ELF-1 (cell line): ENCODE measurements at regions not wholly inside any gene's neighbourhood (a gene's known extent, or its start where the extent isn't known, plus 50 kb on each side); places are given as distances from the start of the nearest gene placed in this dataset.
A peak's percentile ranks its signal among the peaks of the same experiment; 100 is the strongest.
"Not testable (repeated sequence)": the region's sequence is repeated elsewhere in the genome, so short reads cannot be mapped to it uniquely, and the experiment has no call there.

Experiments
- DNase-seq: peaks from one replicate; pipeline ENCODE4 v3.0.0-alpha.2; 2016; ENCODE audit warnings: low read depth, low spot score

DNA sequence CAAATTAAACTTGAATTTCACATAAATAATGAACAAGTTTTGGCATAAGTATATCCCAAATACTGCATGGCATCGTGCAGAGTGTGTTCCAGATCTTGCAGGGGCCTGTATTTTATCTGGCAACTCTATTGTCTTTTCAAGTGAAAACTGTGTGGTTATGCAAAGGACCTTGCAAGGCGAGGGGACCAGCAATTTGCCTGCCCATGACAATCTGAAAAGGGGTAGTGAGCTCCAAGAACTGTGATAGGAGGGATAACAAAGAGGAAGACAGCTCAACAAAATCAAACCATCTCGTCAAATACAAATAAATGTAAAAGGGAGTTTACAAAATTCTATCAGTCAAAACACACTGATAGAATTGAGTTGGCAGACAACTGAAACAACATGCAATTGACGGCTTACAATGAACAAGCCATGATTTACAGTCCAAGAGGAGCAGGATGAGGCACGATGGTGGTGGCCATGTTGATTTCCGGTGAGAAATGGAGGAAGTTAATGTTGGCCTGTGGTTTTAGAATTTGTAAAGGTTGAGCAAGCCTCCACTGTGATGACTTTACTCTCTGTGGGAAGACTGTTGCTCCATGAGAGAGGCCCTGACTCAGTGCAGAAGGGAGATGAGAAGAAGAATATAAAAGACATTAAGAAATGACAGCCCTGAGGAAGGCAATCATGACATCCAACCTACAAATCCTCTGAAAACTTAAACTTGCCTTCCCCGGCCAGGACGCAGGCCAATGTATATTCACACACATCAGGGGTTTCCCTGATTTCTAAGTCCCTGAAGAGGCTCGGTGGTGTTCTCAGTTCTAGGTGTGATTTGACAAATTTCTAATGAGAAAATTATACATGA, 132.2 kb downstream of the ADSS2 start:
- no peak for DNase-seq

DNA sequence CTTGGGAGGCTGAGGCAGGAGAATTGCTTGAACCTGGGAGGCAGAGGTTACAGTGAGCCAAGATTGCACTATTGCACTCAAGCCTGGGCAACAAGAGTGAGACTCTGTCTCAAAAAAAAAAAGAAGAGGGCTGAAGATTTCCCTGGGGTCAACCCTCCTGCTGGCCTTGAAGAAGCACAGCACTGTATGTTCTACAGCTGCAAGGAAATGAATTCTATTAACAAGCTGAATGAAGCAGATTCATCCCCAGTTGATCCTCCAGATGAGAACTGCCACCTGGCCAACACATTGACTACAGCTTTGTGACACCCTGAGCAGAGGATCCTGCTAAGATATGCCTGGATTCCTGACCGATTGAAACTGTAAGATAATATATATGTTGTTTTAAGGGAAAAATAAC, 129.5 kb downstream of the ADSS2 start:
- no peak for DNase-seq

DNA sequence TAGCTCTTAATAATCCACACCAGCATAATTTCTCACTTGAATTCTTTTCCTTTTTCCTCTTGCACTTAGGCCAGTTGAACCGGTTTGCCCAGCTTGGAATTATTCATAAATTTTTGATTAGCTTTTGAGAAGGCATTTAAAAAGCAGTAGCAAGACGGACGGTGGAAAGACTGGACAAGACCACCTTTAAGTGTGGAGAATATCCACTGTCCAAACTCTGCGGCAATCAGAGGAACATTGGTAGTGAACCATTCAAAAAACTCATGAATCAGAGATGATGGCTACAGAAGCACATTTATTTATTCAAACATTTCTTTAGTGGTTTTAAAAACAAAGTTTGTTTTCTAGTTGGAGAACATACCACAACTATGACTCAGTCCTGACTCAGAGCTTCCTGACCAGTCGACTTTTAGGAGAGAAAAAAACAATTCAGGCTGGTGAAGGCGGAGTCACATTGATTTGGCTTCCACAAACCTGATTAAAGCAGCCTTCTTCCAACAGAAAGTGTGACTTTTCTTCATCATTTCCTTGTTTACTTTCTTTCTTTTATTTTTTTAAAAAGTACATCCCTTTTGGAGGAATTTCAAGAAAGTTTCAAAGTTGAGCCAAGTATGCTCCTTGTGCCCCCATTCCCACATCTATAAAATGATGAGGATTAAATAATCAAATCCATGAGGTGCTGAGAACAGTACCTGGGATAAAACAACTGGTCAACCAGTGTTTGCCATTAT, 128.8 kb downstream of the ADSS2 start:
- DNase-seq, result peak; percentile 58

DNA sequence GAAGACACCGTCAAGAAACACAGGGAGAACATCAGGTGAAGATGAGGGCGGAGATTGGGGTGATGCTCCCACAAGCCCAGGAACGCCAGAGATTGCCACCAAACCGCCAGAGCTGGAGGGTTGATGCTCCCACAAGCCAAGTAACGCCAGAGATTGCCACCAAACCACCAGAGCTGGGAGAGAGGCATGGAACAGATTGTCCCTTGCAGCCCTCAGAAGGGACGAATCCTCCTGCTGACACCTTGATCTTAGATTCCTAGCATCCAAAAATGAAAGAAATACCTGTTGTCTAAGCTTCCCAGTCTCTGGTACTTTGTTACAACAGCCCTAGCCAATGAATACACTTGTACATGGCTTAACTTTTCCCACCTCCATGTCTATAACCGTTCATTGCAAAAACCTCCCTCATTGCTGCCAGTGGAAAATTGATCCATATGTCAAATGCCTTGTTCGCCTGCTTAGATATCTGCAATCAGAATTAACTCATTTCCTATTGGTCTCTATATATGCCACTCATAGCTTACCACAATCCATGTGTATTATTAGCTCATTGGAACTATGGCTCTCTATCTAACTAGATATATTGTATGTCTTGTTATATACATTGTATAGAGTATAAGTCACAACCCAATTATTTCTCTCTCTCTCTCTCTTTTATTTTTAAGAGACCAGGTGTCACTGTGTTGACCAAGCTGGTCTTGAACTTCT, 127.4 kb downstream of the ADSS2 start:
- no peak for DNase-seq

DNA sequence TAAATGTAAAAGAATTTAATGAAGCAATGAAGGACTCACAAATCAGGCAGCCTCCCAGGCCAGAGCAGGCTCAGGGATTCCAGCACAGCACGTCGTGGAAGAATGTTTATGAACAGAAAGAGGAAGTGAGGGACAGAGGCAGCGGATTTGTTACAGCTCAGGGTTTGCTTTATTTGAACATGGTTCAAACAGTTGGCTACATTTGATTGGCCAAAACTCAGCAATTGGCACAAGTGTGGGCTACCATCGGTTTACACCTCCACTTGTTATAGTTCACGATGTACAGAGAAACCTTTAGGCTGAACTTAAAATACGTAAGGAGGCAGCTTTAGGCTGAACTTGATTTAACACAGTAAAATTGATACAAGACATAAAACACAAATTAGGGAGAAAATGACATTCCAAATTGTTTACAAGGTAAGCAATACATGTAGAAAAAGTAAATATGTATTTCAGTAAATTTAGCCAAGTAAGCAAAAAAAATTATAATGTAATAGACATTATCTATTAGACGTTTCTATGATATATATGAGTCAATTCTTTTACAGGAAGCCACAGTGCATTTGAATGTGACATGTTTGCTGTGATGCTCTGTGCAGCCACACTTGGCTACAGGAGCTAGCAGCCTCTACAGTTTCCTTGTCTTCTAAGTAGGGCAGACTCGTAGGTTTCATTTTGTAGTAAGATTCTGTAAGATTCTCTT, 126.5 kb downstream of the ADSS2 start:
- no peak for DNase-seq

DNA sequence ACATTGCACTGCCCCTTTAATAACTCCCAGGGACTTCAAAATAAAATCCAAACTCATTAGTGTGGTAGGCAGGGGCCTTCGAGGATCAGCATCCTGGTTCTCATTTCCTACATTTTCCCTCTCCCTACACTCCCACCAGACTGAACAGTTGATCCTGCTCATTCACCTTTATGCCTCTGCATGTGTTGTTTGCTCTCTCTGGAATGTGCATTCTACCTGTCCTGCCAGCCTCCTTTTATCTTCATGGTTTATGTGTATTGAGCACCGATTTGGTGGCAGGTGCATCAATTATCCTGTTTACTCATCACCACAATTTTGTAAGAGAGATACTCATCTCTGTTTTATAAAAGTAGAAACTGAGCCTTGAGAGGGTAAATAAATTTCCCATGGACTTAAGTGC, 125.0 kb downstream of the ADSS2 start:
- DNase-seq, result no peak

DNA sequence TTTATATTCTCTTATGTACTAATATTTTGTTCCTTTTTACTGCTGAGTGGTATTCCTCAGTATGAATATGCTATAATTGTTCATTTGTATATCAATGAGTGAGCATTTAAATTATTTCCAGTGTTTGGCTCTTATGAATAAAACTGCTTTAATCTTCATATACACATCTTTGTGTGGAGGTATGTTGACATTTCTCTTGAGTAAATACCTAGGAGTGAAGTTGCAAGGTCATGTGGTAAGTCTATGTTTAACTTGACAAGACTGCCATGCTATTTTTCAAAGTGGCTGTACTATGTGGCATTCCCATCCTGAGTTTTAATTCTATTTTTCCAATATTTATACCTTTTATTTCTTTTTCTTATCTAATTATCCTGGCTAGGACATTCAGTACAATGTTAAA, 124.2 kb downstream of the ADSS2 start:
- DNase-seq, result no peak

DNA sequence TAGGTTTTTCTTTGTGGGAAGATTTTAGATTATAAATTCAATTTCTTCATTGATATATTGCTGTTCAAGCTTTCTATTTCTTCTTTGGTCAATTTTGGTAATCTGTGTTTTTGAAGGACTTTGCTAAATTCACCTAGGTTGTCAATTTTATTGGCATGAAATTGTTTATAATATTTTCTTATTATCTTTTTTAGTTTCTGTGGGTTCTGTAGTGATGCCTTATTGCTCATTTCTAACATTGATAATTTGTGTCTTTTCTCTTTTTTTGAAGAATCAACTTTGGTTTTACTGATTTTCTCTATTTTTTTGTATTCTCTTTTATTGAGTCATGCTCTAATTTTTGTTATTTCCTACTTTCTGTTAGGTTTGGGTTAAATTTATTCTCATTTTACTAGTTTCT, 123.2 kb downstream of the ADSS2 start:
- DNase-seq, result no peak

DNA sequence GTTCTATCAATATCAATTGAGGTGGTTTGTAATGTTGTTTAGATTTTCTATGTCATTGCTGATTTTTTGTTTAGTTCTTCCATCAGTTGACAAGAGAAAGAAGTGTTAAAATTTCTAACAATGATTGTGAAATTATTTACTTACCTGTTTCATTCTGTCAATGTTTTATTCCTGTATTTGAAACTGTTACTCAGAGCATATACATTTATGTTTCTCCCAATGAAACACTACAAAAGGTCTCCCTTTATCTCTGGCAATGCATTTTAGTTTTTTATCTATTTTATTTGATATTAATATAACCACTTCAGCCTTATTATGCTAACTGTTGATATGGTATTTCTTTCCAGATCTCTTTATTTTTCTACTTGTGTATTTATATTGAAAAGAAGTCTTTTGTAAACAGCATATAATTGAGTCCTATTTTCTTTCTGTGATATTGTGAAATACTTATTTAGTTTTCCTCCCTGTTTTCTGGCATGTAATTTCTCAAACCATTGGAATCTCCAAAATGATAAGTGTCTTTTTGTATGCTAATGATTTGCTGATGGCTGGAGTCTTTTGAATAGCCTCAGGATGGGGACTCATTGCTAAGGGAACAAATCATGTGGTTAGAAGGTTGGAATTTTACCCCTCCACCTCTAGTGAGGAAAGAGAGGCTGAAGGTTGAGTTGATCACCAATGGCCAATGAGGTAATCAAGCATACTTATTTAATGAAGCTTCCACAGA, 122.0 kb downstream of the ADSS2 start:
- DNase-seq, result no peak

DNA sequence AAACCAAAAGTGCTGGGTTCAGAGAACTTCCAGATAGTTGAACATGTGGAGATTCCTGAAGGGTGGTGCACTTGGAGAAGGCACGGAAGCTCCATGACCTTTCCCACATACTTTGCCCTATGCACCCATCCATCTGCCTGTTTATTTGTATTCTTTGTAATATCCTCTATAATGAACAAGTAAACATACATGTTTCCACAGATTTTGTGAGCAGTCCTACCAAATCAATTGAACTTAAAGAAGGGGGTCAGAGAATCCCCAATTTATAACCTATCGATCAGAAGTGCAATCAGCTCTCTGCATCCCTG, 121.4 kb downstream of the ADSS2 start:
- DNase-seq, result no peak

DNA sequence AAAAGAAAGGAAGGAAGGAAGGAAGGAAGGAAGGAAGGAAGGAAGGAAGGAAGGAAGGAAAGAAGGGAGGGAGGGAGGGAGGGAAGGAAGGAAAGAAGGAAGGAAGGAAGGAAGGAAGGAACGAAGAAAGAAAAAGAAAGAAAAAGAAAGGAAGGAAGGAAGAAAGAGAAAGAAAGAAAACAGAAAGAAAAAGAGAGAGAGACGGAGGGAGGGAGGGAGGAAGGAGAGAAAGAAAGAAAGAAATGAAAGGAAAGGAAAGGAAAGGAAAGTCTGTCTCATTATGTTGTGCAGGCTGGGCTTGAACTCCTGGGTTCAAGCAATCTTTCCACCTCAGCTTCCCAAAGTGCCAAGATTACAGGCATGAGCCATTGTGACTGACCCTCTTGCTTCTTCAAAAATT, 118.9 kb downstream of the ADSS2 start:
- DNase-seq, result not testable (repeated sequence)

DNA sequence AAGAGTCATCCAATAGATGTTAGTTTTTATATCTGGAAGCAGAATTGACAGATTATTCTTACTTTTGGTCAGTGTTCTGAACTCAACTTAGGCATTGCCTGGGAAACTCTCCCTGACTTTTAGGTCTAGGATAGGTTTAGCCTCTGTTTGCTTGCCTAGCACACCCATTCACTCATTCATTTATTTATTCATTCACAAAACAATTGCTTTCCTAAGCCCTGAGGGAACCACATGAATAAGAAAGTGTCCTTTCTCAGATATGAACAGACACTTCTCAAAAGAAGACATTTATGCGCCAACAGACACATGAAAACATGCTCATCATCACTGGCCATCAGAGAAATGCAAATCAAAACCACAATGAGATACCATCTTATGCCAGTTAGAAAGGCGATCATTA, 117.4 kb downstream of the ADSS2 start:
- not testable (repeated sequence) for DNase-seq

DNA sequence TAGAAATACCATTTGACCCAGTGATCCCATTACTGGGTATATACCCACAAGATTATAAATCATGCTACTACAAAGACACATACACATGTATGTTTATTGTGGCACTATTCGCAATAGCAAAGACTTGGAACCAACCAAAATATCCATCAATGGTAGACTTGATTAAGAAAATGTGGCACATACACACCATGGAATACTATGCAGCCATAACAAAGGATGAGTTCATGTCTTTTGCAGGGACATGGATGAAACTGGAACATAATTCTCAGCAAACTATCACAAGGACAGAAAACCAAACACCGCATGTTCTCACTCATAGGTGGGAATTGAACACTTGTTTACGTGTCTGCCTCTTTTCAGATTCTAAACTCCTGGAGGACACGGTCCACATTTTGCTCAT, 116.9 kb downstream of the ADSS2 start:
- DNase-seq, result not testable (repeated sequence)

DNA sequence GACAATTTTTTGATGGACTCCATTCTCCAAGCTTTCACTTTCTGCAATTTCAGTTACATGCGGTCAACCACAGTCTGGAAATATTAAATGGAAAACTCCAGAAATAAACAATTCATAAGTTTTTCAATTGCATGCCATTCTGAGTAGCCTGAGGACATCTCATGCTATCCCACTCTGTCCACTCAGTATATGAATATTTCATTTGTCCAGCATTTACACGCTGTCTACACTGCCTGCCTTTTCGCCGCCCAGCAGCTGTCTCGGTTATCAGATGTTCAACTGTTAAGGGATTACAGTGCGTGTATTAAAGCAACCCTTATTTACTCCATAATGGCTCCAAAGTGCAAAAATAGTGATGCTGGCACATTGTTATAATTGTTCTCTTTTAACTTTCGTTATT, 116.3 kb downstream of the ADSS2 start:
- no peak for DNase-seq

DNA sequence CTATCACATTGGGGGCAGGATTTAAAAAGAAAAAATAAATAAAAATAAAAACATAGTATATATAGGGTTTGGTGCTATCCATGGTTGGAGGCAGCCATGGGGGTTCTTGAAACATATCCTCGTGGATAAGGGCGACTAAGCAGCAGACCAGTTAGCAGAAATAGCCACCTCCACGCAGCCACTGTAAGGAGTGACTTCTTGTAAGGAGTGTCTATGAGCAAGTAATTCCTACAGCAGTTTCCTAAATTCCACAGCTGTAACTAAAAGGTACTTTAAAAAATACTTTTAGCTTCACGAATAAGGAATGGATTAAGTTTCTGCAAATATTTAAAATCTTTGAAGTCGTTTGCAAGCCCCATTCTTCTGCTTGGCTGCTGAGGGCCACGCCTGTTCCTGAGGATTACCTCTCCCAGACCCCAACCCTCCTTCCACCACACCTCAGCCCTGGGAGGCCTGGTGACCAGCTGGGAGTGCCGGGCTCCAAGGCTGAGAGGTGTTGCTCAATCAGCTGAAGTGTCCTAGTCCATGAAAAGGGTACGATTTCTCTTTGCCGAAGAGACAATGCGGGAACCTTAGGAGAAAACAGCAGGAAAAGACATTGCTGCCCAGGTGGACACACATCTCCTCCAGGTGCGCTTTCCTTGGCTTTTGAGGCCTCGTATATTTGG, 115.3 kb downstream of the ADSS2 start:
- DNase-seq, result no peak

DNA sequence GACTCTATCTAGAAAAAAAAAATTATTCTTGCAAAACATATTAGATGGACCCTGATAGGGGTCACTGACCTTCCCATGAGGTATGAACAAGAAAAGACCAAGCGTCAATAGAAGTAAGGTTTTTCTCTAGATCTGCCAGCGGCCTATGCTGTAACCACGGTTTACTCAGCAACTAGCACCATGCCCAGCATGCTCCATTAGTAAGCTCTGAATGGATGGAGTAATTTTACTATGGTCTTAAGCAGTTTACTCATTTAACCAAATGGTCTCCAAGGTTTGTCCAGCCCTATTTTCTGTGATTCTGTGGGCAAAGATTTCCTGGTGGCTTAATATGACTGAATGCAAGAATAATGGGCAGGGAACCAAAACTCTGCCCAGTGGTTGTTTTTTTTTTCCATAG, 113.9 kb downstream of the ADSS2 start:
- DNase-seq, result no peak

DNA sequence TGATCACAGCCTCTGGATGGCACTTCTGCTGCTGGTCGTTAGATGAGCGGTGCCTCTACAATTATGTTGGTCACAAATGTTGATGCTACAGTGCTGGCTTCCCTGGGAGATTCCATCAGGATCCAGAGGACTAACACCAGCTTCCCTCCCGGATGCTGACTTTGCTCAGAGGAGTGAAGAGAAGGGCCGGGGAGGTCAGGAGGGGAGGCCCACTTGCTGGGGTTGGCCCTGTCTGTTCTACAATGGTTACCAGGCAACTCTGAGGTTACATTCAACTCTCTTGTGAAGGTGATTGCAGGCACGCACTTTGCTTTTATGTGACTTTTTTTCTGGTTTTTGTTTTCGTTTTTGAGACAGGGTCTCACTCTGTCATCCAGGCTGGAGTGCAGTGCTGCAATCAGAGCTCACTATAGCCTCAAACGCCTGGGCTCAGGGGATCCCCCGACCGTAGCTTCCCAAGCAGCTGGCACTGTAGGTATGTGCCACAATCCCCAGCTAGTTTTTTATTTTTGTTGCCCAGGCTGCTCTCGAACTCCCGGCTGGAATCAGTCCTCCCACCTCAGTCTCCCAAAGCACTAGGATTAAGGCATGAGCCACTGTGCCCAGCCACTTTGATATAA, 112.5 kb downstream of the ADSS2 start:
- DNase-seq, result no peak

DNA sequence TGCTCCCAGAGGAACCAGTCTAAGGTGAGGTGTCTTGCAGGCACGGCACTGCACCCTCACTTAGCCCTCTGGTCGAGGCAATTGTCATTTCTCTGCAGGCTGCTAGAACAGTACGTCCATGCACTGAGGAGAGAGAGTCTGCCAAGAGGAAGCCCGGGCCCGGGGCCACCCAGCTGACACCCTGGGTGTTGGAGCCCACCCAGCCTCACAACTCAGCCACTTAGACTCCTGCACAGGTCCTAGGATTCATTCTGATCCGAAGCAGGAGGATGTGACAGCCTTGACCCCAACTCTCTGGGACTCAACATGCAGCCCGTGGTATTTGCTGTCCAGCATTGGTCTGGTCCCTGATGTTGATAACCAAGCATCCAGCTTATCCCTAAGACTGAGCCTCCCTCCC, 111.9 kb downstream of the ADSS2 start:
- DNase-seq, result no peak

DNA sequence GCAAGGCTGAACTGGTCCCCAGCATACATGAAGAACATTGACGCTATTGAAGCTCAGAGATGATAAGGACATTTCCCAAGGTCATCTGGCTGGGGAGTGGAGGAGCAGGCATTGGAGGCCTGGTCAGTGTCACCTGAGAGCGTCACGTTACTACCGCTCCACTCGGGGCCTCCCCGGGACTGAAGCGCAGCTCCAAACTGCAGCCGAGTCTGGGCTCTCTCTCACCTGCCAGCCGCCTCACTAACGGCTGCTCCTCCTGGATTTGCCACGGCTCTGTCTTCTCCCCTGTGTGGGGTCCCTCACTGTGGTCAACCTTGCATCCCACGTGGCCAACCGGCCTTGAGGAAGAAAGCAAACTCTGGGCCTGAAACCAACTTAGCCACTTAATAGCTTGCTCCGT, 111.3 kb downstream of the ADSS2 start:
- peak; percentile 26 for DNase-seq
